Stimulated activated naive CD8-positive, alpha-beta T cell treated with anti-CD3 and anti-CD28 coated beads, Interleukin-15, Interleukin-2, amounts not matched to agents 100 U/mL and 50 U/mL, for 24 hours (primary cell): ENCODE measurements at regions not wholly inside any gene's neighbourhood (a gene's known extent, or its start where the extent isn't known, plus 50 kb on each side); places are given as distances from the start of the nearest gene placed in this dataset.

Experiments used
- ATAC-seq: fragments of 150-1000 bp; cut with Tn5 transposase; one replicate; pipeline ENCODE4 v1.10.0; 2021
- DNase-seq: peaks from one replicate; pipeline ENCODE4 v3.0.0; 2021

DNA sequence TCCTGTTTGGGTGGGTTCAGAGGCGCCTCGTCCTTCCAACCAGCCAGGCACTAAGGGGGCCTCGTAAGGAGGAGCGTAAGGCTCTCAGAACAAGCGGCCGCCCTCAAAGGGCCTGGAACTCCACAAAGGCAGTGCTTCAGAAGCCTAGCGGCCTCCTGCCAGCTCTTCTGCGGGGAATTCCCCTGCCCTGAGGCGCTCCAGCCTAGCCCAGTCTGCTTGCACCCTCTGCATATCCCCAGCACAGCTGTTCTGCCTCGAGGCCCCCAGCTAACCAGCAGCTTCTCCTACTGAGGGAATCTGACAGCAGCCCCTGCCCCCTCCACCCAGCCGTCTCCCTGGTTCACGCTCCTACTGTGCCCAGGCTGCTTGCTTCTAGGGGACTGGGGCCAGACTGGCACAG is 265.9 kb downstream of the TFCP2L1 start:
- DNase-seq (no peak), ATAC-seq (no peak)

GRCh38 chr2:121019756-121020155 is 265.2 kb downstream of the TFCP2L1 start:
- ATAC-seq, result no peak

GRCh38 chr2:121021685-121022084 is 263.3 kb downstream of the TFCP2L1 start:
- ATAC-seq, result no peak
- DNase-seq, result no peak

More at GRCh38 chr2:121019756-121020155, 265.2 kb downstream of the TFCP2L1 start:
- DNase-seq, result no peak

DNA sequence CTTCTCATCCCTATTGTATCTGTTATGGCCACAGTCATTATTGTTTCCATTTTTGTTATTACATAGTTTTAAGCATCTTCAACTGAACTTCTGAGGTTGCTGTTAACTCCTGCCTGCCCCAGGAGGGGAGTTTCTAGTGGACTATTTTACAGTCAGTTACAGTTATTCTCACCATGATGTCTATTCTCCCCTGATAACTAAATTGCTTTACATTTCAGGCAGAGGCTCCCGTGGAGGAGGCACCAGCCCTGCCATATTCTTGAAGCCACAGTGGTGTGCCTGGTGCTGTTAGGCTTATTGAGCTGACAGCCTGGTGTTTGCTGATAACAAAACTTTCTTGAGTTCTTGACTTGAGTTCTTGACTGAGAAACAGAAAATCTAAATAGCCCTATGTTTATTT is 256.4 kb downstream of the TFCP2L1 start:
- no peak for DNase-seq
- ATAC-seq, result no peak

DNA sequence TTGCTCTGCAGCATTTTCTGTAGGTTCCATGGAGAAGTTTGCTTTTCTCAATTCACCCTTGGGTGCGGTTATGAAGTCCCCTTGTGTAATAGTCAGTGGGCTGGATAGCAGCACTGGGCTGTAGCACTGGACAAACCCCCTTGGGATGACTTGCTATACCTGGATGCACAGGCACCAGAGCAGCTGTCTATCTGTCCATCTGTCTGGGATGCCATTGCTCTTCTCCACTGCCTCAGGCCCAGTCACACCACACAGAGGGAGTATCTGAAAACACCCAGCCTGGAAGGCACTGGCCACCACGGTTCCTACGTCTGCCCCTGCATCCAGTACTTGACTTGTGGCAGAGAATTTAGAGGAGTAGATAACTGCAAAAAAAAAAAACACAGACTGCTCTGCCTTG is 254.5 kb downstream of the TFCP2L1 start:
- DNase-seq (no peak), ATAC-seq (no peak)

DNA sequence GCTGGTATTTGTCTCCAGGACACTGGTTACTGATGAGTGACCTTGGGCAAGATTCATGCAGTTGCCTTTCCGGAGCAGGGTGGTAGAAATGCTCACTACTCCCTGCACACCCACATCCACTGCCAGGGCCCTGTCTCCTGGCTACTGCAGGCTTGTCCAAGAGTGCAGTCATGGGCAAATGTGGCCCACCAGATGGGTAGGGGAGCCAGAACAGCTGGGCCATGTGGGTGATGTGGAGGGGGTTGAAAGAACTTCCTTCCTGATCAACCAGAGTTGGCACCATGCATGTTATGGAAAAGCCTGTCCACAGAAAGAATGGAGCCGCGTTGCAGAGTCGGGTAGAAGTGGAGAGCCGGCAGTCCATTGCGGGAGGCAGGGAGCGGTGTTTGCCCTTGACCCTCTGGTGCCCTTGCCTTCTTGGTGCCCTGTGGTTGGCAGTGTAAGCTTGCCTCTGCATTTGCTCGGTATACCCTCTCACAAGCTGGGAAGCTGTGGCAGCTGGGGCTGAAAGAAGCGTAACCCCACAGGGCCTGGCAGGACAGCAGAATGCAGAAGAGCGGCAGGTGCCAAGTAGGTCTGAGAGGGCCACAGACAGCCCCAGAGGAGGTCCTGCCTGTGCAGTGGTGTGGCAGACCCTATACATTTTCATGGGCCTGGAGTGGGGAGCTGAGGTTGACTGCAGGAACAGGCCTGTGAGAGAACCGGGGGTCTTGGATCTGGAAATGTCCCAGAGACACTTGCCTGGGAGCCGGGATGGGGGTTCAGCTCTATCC is 253.2 kb downstream of the TFCP2L1 start:
- ATAC-seq, result no peak
- no peak for DNase-seq

- no peak for ATAC-seq
- no peak for DNase-seq
Observed at GRCh38 chr2:121033461-121033996, 251.5 kb downstream of the TFCP2L1 start.

- ATAC-seq (no peak), DNase-seq (no peak)
Observed at GRCh38 chr2:121034551-121034950, 250.5 kb downstream of the TFCP2L1 start.

DNA sequence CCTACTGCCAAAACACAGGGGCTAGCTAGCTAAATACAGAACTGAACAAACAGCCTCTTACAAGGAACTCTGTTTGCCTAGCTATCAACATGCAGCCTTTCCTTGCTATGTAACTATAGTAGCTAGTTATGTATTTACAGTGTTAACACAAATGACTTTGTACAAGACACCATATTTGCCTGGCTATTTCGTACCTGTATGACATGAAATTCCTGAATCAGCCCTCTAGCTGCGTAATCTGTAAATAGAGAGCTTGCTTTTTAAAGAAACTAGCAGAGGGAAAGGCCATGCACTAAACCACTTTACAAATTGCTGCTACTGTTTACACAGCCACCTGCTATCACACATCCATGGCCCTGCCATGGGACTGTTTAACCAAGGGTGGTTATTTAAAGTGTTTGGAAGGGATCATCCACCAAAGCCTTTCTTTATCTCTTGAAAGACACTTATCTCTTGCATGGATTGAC is 248.7 kb downstream of the TFCP2L1 start:
- ATAC-seq, result no peak
- no peak for DNase-seq

DNA sequence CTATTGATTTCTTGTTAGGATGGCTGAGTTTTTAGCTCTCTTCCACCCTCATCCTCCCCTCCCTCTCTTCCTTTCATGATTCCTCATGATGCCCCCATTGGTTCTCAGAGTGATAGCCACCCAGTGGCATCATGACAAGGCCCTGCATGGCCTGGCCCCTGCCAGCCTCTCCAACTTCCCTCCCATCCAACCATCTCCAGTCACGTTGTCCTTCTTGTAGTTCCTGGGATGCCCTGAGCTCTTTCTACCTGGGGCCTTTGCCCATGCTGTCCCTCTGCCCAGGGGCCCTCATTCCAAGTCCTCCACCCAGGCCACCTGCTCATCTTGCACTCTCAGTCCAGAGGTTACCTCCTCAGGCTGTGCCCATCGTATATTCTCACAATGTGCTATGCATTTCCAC is 247.5 kb downstream of the TFCP2L1 start:
- DNase-seq, result no peak
- ATAC-seq, result no peak

GRCh38 chr2:121038031-121038430 is 247.0 kb downstream of the TFCP2L1 start:
- ATAC-seq (no peak), DNase-seq (no peak)

- no peak for ATAC-seq
- no peak for DNase-seq
Observed at GRCh38 chr2:121038431-121038830, 246.6 kb downstream of the TFCP2L1 start.

DNA sequence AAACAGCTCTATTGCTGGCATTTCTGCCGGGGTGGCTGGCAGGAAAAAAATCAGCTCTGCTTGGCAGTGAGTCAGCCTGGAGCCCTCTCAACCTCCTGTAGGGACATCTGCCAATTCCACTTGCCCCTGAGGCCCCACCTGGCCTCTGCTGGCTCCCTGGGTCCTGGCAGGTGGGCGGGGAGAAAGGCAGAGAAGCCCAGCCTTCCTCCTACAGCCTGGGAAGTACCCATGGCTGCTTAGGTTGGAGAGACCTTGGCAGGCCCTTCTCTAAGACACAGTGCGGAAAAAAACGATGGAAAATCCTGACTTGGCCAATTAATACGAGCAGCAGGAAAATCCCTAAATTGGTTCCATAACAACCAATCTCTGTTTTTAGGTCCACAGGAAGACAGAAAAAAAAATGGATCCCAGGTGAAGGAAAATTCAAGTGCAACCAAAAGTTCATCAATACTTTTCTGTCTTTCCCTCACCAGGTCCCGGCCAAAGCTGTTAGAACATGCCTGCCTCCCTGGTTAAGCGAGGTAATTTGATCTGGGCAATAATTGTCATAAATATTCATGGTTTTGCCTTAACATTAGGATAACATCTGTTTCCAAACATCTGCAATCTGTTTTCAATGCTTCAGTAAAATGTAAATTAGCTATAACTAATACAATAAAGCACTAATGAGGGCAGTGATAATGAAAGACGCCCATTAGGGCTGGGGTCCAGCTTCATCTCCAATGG is 245.9 kb downstream of the TFCP2L1 start:
- ATAC-seq (no peak), DNase-seq (no peak)

GRCh38 chr2:121039679-121040078 is 245.3 kb downstream of the TFCP2L1 start:
- ATAC-seq (no peak), DNase-seq (no peak)

DNA sequence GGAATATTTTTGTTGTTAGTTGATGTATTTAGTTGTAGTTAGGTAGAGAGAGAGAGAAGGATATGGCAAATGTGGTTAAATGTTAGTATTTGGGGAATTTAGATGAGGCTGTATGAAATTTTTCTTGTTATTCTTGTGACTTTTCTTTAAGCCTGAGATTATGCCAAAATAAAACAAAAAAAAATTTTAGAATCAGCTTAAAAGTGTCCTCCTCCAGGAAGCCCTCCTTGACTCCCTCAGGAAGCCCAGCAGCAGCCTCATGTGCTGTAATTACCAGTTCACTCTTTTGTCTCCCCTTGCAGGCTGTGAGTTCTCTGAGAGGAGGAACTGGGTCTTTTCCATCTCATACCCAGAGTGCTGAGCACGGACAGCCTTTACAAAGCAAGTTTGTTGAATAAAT is 243.5 kb downstream of the TFCP2L1 start:
- no peak for ATAC-seq
- DNase-seq, result no peak

- no peak for ATAC-seq
- no peak for DNase-seq
Observed at GRCh38 chr2:121043061-121043826, 241.8 kb downstream of the TFCP2L1 start.

DNA sequence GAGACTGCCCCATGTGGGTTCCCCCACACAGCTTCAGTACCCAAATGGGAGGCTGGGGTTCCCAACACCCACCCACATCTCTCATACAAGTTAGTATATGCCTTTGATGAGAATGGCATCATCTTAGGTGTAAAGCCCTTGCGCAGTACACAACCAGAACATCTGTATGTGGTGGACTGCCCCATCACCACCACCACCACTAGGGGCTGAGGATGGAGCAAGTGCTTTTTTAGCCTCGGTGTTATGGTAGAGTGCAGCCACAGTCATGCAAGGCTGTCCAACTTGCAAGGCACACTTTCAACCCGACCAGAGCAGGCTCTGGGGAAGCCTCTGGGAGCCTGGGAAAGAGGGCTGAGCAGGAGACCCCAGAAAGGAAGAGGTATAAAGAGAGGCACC is 241.2 kb downstream of the TFCP2L1 start:
- ATAC-seq, result no peak

DNA sequence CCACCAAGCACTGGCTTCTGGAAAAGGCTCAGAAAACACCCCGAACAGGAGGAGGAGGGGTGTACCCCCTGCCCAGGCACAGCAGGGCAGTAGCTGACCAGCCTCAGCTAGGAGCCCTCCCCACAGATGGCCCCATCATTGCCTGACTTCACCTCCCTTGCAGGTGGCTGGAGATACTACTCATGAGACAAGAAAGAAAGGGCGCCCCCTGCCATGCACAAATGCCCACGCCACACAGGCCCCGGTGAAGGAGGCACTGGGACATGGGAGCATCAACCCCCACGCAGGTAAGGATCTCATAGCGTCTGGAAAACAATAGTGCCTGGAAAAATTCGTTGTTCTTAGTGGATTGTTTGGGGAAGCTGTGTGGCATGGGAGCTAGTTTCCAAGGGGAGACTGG is 240.6 kb downstream of the TFCP2L1 start:
- ATAC-seq (no peak), DNase-seq (no peak)

More for the DNA sequence above, 241.2 kb downstream of the TFCP2L1 start:
- no peak for DNase-seq

DNA sequence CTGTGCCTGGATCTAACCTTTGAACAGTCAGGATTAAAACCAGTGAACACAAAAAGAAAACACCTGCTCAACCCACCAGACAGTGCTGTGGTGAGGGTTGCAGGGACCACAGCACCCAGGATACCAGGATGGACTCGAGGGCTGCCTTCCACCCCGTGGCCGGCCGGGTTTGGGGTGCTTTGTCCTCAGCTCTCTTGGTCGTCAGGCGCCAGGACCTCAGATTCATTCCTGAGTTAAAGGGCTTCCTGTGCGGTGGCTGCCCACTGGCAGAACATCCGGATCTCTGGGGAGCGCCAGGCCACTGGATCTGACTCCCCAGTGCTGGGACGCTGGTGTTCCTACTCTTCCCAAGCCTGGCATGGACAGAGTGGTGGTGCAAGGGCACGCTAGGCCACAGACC is 239.8 kb downstream of the TFCP2L1 start:
- DNase-seq (no peak), ATAC-seq (no peak)

DNA sequence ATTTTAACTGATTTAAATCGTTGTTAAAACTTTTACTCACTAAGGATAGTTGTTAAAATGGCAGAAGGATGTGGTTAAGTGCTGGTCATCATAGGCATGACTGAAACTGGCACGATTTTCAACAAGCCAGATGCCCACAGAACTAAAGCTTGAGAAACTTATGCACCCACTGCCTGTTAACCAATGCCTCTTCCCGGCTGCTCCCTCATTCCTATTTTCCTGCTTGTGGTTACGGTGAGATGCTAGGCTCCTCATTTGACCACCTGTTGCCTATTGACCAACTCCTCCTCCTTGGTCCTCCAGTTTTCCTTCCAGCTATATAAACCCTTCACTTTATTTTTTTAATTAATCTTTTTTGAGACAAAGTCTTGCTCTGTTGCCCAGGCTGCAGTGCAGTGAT is 238.7 kb downstream of the TFCP2L1 start:
- ATAC-seq (no peak), DNase-seq (no peak)

- DNase-seq (no peak), ATAC-seq (no peak)
Observed at GRCh38 chr2:121047383-121047782, 237.6 kb downstream of the TFCP2L1 start.

DNA sequence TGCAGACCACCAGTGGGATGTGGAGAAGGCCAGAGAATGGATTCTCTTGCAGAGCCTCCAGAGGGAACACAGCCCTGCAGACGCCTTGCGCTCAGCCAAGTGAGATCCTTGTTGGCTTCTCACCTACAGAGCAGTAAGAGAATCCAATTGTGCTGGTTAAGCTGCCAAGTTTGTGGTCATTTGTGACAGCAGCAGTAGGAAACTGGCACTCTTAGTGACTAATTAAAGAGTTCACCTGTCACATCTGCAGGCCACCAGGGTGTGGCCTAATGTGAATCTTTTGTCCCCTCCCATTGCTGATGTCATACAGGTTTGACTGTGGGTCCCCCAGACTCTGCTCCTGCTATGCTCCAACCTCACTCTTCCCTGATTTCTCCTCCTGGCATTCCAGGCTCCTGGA is 235.9 kb downstream of the TFCP2L1 start:
- DNase-seq (no peak), ATAC-seq (no peak)
